ENCODE measurements at regions not wholly inside any gene's neighbourhood (a gene's known extent, or its start where the extent isn't known, plus 50 kb on each side); places are given as distances from the start of the nearest gene placed in this dataset.
"Not testable (repeated sequence)": the region's sequence is repeated elsewhere in the genome, so short reads cannot be mapped to it uniquely, and the experiment has no call there.

DNA sequence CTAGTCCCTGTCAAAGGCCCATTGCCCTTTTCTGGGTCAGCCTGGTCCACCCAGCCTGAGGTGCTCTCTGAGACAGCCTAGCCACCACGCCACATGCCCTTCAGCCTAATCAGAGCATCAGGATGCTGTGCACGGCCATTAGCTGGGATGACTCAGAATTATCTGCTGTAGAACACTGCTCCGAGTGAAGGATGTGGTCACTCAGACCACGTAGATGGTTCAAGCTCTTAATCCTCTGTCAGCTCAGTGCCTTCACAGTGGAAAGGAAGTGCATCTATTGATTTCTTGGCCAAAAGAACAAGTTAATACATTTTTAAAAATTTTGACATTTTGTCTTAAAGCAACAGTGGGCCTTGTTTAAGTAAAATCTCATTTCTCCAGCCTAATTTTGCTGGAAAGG lies 557.6 kb downstream of the TUBA3C start:
- not testable (repeated sequence) for FAIRE-seq

DNA sequence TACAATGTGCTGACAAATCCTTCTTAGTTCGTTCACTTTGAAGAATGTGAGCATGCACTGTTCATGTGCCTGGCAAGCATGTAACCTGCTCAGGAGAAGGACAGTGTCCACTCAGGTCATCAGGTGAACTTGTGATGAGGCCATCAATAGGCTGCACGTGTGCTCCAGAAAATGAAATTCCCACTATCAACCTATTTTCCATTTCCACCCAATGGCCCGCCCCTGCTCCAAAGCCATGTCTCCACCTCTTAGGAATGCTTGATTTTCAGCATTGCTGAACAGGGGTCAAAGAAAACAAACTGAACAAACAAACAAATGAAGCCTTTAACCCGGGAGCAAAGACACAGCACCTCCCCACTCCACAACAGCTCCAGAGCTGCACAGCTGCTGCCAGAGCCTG lies 563.2 kb downstream of the TUBA3C start:
- not testable (repeated sequence) for FAIRE-seq

DNA sequence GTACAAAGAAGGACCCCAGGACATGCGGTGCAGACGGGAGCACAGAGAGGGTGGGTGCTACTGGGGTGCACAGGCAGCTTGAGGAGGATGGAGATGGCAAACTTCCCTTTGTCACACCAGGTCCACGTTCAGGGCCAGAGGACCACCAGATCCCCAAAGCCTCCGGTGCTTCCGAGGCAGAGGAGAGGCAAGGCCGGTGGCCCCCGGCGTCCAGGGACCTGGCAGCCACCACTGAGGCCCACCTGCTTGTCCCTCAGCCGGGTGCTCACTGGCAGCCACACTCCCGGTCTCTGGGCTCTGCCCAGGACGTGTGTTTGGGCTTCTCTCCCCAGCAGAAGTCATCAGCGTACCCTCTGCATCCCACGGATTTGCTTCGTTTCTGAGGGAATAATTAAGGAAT lies 571.1 kb downstream of the TUBA3C start:
- FAIRE-seq, result not testable (repeated sequence)

DNA sequence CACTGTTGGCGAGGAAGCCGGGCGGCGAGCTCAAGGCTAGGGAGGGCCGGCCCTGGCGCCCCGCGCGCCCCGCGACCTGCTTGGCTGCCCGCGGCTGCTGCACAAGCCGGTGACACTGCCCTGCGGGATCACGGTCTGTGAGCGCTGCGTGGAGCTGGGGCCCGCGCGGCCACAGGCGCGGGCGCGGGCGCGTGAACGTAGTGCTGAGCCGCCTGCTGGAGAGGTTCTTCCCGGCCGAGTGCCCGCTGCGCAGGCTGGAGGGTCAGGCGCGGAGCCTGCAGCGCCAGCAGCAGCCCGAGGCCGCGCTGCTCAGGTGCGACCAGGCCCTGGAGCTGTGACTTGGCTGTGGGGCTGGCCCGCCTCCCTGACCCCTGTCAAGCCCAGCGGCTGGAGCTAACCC lies 572.3 kb downstream of the TUBA3C start:
- FAIRE-seq, result not testable (repeated sequence)

DNA sequence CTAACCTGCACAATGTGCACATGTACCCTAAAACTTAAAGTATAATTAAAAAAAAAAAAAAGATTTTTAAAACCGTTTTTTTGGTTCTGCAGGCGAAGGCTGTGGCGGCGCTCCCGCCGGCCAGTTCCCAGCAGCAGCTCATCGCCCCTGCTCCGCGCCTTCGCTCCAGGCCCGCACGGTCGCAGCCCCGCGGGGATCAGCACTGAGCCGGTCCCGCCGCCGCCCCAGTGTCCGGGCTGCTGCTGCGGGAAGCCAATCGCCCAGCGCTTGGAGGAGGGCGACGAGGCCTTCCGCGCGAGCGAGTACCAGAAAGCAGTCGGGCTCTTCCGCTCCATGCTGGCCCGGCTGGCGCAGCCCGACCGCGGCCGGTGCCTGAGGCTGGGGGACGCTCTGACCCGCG lies 572.8 kb downstream of the TUBA3C start:
- not testable (repeated sequence) for FAIRE-seq

DNA sequence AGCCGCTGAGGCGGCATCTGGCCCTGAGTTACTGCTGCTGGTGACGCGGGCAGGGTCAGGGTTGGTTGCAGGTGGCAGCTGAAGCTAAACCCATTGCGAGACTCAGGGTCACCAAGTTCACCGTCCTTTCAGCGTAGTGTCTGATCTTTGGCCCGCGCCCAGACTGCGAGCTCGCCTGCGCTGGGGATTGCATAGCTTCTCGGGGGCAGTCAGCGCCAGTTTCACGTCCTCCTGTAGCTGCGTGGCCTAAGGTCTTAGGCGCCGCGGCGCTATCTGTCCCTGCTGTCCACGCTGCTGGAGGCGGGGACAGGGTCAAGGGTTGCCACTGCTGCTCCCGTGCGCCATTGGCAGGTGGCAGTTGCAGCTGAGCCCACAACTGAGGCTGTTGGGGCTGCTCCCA lies 581.3 kb downstream of the TUBA3C start:
- FAIRE-seq, result not testable (repeated sequence)

DNA sequence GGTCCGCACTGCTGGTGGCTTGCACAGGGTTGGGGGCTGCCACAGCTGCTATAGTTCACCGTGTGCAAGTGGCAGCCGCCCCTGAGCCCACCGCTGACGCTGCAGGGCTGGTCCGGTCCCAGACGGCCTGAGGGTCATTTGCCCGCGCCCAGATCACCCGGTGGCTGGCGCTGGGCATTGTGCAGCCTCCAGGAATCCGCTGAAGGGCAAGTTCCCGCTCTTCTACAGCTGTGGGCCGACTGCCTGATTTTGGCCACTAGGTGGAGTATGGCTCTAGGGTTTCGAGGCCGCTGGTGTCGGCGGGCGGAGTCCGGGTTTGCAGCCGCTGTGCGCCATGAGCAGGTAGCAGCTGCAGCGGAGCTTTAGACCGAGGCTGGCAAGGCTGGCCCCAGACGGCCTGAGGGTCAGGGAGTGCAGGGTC lies 581.8 kb downstream of the TUBA3C start:
- not testable (repeated sequence) for FAIRE-seq

DNA sequence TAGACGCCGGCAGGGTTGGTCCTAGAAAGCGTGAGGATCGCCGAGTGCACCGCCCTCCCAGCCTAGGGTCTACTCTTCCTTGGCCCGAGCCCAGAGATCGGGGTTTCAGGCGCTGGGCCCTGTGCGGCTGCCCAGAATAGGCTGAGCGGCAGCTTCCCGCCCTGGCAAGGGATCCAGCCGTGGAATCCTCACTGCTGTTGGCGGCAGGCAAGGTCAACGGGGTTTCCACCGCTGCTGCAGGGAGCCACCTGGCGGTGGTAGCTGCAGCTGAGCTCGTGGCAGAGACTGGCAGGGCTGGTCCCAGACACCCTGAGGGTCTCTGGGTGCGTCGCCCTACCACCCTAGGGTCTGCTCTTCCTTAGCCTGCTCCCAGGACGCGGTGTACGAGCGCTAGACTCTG lies 583.1 kb downstream of the TUBA3C start:
- not testable (repeated sequence) for FAIRE-seq

DNA sequence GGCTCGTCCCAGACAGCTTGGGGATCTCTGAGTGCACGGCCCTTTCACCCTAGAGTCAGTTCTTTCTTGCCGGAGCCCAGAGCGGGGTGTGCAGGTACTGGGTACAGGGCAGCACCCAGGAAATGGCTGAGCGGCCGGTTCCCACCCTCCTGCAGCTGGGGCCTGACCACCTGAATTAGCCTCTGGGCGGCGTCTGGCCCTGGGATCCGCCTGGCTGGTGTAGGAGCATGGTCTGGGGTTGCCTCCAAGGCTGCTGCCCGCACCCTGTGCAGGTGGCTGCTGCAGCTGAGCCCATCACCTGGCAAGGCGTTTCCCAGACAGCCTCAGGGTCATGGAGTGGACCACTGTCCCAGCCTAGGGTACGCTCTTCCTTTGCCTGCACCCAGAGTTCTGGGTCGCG lies 583.7 kb downstream of the TUBA3C start:
- not testable (repeated sequence) for FAIRE-seq

DNA sequence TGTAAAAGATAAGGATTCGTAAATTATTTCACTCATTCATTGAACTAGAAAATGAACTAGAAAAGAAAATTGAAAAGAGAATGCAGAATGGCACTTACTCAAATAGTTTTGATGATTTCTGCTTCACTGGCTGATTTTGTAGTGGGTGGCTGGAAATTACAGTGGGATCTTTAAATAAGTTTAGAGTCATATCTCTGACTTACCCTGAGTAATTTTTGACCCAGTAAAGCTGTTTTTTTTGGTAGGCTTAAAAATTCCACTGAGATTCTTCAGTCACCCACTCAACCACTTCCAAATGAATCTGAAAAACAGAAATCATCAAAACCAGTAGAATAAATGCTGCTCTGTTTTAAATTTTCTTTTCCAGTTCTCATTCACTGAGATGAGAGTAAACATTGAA lies 604.5 kb downstream of the TUBA3C start:
- FAIRE-seq, result not testable (repeated sequence)

DNA sequence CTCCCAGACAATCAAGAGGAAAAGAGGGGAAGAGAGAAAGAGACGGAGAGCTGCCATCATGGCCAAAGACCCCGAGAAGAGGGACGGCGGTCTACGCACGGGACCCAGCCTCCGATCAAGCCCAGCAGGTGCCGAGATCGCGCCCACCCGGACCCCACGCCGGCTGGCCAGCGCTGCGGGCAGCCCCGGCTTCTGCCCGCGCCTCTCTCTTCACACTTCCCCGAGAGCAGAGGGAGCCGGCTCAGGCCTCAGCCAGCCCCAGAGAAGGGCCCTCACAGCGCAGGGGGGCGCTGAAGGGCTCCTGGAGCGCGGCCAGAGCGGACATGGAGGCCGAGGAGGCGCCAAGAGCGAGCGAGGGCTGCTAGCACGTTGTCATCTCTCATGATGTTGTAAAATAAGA lies 613.7 kb downstream of the TUBA3C start:
- FAIRE-seq, result not testable (repeated sequence)

Measured in colon (tissue), 2 donors.